Calu3 (cell line): ENCODE measurements at regions not wholly inside any gene's neighbourhood (a gene's known extent, or its start where the extent isn't known, plus 50 kb on each side); places are given as distances from the start of the nearest gene placed in this dataset.

ENCODE experiments used
- BruUV-seq: library from RNA; stranded (reverse); fragments of 400-500 nt; replicated peaks from 2 replicates; lab custom pipeline; 2021; lab: Mats Ljungman, UMichigan
- CTCF ChIA-PET: fragments of 300-600 bp; sonication (Branson Sonifier 250); formaldehyde crosslinking; loops from one replicate; lab custom pipeline; 2022; ENCODE audit warnings: antibody characterized with exemption; lab: Charles Lee
- DNase-seq: peaks from one replicate; pipeline ENCODE4 v3.0.0; 2022
- H3K27ac Mint-ChIP-seq: one replicate; pipeline ENCODE4 v1.8.0; 2022; ENCODE audit warnings: mixed read lengths; ENCODE audit not compliant: unreplicated experiment
- H3K27me3 Mint-ChIP-seq: one replicate; pipeline ENCODE4 v1.8.0; 2022; ENCODE audit warnings: mixed read lengths; ENCODE audit not compliant: unreplicated experiment
- H3K36me3 Mint-ChIP-seq: one replicate; pipeline ENCODE4 v1.8.0; 2022; ENCODE audit warnings: mild to moderate bottlenecking, moderate library complexity, mixed read lengths; ENCODE audit not compliant: insufficient read depth, unreplicated experiment
- H3K4me1 Mint-ChIP-seq: one replicate; pipeline ENCODE4 v1.8.0; 2022; ENCODE audit warnings: mild to moderate bottlenecking, low read depth, mixed read lengths; ENCODE audit not compliant: unreplicated experiment
- H3K4me3 Mint-ChIP-seq: one replicate; pipeline ENCODE4 v1.8.0; 2022; ENCODE audit warnings: mild to moderate bottlenecking, low read depth, moderate library complexity, mixed read lengths; ENCODE audit not compliant: unreplicated experiment
- H3K9me3 Mint-ChIP-seq: one replicate; pipeline ENCODE4 v1.8.0; 2022; ENCODE audit warnings: low read depth, mixed read lengths; ENCODE audit not compliant: unreplicated experiment
- intact Hi-C: fragments of 100-400 bp; cut with micrococcal nuclease; formaldehyde crosslinking; loops from one replicate; pipeline ENCODE4 v1.10.0; 2022; ENCODE audit not compliant: unreplicated experiment
- TF ChIP-seq, protein P1 (sequence below): fragments of 200-600 bp; IDR thresholded peaks from one replicate; pipeline ENCODE4 v1.8.0; 2022; ENCODE audit warnings: antibody characterized with exemption; ENCODE audit not compliant: unreplicated experiment

- DNase-seq, result no peak
- Mint-ChIP-seq H3K9me3 (no peaks in the 10 kb centered on the region), H3K27me3 (no peaks in the 10 kb centered on the region), H3K4me3 (no peak overlapping the region), H3K4me1 (peaks cover 49% of the 10 kb centered on the region), H3K27ac (no peak overlapping the region), H3K36me3 (peaks cover 9% of the 10 kb centered on the region)
- CTCF ChIA-PET, result interaction anchor here (0.6 kb wide), 1 partner anchor 137 kb away, joined by 4 read pairs; no protein-coding TSS in a partner anchor
- no TSS peak for BruUV-seq
- intact Hi-C loops, result loop anchor here (5.0 kb wide), 2 partner anchors 98 to 148 kb away; no protein-coding TSS in a partner anchor
- TF ChIP-seq, protein P1, sequence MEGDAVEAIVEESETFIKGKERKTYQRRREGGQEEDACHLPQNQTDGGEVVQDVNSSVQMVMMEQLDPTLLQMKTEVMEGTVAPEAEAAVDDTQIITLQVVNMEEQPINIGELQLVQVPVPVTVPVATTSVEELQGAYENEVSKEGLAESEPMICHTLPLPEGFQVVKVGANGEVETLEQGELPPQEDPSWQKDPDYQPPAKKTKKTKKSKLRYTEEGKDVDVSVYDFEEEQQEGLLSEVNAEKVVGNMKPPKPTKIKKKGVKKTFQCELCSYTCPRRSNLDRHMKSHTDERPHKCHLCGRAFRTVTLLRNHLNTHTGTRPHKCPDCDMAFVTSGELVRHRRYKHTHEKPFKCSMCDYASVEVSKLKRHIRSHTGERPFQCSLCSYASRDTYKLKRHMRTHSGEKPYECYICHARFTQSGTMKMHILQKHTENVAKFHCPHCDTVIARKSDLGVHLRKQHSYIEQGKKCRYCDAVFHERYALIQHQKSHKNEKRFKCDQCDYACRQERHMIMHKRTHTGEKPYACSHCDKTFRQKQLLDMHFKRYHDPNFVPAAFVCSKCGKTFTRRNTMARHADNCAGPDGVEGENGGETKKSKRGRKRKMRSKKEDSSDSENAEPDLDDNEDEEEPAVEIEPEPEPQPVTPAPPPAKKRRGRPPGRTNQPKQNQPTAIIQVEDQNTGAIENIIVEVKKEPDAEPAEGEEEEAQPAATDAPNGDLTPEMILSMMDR, result no peak
Observed at GRCh38 chr2:8624855-8625398, 56.9 kb upstream of the ID2 start.

- Mint-ChIP-seq H3K9me3 (no peaks in the 10 kb centered on the region), H3K36me3 (peaks cover 9% of the 10 kb centered on the region), H3K27me3 (no peaks in the 10 kb centered on the region), H3K27ac (no peak overlapping the region), H3K4me1 (peaks cover 49% of the 10 kb centered on the region), H3K4me3 (no peak overlapping the region)
- TF ChIP-seq, protein P1, result no peak
- DNase-seq, result no peak
- BruUV-seq, result no TSS peak
- CTCF ChIA-PET, result no interaction called here
- intact Hi-C loops, result loop anchor here (5.0 kb wide), 2 partner anchors 98 to 148 kb away; no protein-coding TSS in a partner anchor
Observed at GRCh38 chr2:8625399-8626300, 56.2 kb upstream of the ID2 start.

- no peaks in the 10 kb centered on the region for H3K9me3 Mint-ChIP-seq
- no peak overlapping the region for H3K4me3 Mint-ChIP-seq
- H3K27ac Mint-ChIP-seq, result peak overlapping the region; percentile 2
- H3K27me3 Mint-ChIP-seq, result no peaks in the 10 kb centered on the region
- TF ChIP-seq, protein P1, result no peak
- CTCF ChIA-PET, result no interaction called here
- peaks cover 9% of the 10 kb centered on the region for H3K36me3 Mint-ChIP-seq
- BruUV-seq, result no TSS peak
- peaks cover 49% of the 10 kb centered on the region for H3K4me1 Mint-ChIP-seq
- no peak for DNase-seq
- intact Hi-C loops, result loop anchor here (5.0 kb wide), 2 partner anchors 99 to 149 kb away; no protein-coding TSS in a partner anchor
Observed at GRCh38 chr2:8626572-8626971, 55.3 kb upstream of the ID2 start.

DNA sequence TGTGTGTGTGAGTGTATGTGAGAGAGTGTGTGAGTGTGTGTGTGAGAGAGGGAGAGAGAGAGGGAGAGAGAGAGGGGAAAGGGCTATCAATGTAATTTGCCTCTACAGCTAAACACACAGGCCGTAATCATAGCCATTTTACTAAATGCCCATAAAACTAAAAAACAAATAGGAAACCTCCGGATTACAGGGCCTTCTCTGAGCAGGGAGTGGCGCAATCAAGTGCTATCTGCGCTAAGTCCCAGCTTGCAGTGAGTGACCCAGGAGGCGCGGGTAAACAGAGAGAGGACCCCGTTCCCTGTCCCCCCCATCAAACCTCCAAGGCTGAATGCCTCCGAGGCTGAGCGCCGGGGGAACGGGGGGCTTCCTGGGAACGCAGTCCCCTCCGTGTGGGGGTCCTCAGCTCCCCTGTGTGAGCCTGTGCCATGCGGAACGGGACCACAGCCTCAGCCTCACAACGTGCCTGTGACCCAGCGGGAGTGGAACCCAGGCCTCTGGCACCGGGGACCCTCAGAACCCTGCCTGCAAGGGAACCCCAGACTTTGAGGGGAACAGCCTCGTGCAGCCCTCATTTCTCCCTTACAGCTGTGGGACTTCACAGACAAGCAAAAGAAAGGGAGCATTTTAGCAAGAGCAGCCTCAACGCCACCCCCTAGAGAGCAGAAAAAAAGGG lies 54.7 kb upstream of the ID2 start:
- no TSS peak for BruUV-seq
- TF ChIP-seq, protein P1, result no peak
- peak overlapping the region; percentile 2 for H3K27ac Mint-ChIP-seq
- CTCF ChIA-PET, result no interaction called here
- no peaks in the 10 kb centered on the region for H3K9me3 Mint-ChIP-seq
- H3K4me1 Mint-ChIP-seq, result peaks cover 51% of the 10 kb centered on the region
- DNase-seq, result no peak
- H3K27me3 Mint-ChIP-seq, result no peaks in the 10 kb centered on the region
- H3K36me3 Mint-ChIP-seq, result peaks cover 9% of the 10 kb centered on the region
- H3K4me3 Mint-ChIP-seq, result peak overlapping the region; percentile 52
- intact Hi-C loops, result loop anchor here (5.0 kb wide), 2 partner anchors 100 to 150 kb away; no protein-coding TSS in a partner anchor
